Fibroblast of upper back skin (primary cell): ENCODE measurements at regions not wholly inside any gene's neighbourhood (a gene's known extent, or its start where the extent isn't known, plus 50 kb on each side); places are given as distances from the start of the nearest gene placed in this dataset.
"Not testable (repeated sequence)": the region's sequence is repeated elsewhere in the genome, so short reads cannot be mapped to it uniquely, and the experiment has no call there.

Experiments used
- DNase-seq: peaks from one replicate; pipeline ENCODE4 v3.0.0-alpha.2; 2013

DNA sequence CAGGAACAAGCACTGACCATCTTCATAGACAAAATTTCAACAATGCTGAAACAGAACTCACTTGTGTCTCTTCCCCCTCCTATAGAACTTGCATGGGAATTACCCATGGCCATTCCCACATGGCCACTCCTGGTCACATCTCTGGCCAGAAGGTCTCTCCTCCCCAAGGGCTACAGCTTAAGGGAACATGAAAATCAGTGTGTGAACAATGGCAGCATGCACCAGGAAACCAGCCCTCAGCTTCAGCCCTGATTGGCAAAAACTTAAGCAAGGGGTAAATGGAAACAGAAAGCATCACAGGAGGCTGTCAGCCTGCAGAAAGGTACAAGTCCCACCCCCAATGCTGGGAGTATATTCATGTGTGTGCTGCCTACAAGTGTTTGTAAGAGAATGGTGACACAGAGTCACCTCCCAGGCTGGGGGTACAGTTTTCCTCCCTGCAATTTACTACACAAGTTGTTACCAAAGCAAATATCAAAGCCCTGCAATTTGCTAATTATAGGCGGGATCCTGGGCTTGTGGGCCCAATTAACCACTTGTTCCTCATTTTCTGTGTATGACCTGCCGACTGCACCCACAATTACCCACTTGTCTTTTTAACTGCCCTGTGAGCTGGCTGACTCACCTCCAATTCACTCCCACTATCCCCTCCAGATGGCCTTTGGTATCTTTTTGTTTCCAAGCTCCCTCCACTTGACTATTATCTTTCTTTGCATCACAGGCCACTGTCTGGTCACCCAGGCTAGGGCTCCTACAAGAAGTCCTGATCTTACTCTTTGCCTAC, 84.4 kb upstream of the HES1 start:
- DNase-seq = no peak

DNA sequence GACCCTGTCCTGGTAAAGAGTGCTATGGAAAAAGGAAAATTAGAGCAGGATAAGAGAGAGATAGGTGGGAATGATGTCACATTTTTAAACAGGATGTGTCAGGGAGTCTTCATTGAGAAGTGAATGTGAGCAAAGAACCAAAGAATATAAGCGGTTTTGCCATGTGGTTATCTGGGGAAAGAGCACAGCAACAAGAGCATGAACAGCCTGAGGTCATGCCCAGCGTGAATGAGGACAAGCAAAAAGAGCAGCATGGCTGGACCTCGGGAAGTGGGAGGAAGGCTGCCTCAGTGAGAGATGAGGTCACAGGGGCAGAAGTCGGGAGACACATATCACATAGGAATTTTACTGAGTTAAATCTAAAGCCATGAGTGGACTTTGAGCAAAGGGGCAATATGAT, 82.8 kb upstream of the HES1 start:
- DNase-seq = no peak

DNA sequence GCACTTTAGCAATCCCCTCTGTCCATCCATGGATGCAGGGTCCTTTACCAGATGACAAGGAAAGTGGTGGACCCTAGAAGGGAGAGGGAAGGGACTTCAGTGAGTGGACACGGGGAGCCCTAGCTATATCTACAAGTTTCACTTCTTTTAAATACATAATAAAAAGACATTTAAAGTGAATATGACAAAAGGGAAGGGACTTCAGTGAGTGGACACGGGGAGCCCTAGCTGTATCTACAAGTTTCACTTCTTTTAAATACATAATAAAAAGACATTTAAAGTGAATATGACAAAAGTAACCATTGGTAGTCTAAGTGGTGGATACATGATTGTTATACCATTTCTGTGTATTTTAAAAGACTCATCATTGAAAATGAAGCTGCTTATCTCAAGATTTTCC, 81.9 kb upstream of the HES1 start:
- DNase-seq = no peak

DNA sequence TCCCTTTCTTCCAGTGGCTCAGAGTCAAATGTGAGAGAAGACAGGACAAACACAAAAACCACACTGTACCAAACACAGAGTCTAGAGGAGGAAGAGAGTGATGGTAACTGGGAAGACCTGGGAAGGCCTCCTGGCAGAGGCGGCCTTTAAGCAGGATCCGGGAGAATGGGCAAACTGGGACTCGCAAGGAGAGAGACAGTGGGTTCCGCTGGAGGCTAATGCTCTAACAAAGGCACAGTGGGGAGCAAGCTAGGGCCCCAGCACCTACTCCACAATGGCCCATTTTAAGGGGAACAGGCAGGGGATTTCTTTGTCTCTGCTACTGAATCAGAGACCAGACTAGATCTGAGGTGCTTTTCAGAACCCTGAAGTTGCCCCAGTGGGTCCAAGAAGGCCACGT, 81.4 kb upstream of the HES1 start:
- no peak for DNase-seq

DNA sequence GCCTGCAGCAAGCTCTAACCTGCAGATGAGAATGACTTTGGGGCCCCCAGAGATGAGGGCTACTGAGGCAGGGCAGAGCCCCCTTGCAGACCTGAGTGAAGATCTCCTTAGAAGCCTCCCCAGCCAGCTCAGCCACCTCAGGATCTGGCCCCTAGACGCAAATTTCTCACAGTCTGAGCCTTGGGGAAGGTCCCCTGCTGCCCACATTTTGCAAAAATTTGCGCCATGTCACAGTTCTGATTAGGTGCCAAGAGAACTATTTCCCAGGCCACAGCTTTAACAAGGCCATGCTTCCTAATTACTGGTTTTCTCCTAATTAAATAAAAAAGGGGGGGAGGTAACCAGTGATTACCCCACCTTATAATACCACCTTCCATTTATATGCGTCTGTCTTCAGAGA, 81.0 kb upstream of the HES1 start:
- DNase-seq = no peak

DNA sequence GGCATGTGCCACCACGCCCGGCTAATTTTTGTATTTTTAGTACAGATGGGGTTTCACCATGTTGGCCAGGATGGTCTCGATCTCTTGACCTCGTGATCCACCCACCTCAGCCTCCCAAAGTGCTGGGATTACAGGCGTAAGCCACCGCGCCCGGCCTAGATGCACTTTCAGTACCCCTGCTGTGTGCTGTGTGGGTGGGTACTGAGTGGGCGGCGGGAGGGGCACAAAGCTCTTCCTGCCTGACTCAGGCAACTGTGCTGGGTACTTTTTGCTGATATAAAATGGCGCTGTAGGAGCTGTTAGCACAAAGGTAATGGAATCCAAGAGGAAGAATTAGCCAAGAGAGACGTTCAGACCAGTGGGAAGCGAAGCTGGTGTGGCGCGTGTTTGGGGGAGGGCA, 79.6 kb upstream of the HES1 start:
- DNase-seq = not testable (repeated sequence)

DNA sequence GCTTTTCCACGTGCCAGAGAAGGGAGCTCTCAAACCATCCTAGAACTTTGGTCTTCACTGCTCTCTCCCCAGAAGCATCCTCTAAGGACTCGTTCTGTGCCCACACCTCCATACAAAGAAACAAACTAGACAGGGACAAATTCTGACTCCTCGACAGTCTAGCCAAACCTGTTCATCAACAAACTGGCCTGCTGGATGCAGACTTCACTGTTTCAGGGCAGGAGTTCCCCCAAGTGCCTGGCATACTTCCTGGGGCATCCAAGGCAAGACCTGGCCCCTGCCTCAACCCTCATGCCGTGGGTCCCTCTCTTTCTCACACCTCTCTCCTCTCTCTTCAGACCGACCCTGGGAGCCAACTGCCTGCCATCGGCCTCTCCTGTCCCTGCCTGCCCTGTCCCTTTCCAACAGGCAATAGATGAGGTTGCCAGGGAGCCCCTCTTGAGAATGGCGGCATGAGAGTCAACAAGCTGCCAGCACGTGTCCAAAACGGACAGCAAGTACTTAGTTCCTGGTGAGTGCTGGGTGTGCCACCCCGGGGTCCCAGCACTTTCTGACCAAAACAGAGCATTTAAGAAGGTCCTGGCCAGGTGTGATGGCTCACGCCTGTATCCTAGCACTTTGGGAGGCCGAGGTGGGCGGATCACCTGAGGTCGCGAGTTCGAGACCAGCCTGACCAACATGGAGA, 79.1 kb upstream of the HES1 start:
- no peak for DNase-seq

DNA sequence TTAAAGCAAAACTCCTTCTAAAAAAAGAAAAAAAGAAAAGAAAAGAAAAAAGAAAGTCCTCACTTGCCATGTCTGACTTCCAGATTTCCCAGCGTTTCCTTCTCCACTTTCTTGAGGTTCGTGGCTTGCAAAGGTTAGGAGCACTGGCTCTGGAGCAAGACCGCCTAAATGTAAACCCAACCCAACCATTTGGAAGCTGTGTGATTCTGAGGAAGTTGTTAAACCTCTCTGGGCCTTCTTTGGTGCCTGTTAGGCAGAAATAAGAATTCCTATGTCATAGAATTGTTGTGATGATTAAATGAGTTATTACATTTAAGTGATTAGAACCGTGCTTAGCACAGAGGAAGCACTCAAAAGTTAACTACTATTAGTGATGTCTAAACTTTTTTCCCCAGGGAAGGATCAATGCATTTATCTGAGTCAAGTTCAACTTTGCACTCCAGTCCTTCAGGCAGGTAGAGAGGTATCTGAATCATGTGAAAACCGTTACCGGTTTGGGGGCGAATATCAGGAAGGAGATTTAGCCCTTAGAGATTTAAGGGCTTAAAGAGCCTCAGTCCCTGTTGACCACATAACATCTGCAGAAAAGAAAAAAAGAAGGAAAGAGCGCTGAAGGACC, 78.3 kb upstream of the HES1 start:
- DNase-seq = no peak

DNA sequence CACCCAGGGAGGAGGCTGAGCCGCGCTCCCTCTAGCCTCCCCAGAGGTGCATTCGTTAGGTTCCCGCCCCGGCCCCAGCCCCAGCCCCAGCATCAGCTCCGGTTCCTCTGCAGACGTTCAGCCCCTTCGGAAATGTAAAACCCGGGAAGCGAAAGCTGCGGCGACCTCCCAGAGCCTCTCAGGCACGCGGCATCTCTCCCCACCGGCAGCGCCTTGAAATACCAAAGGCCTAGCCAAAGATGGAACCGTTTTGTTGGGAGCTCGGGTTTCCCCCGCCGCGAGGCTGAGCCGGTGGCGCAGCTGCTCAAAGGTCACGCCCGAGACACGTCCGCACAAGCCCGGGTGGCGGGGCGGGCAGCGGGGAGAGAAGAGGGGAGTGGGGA, 77.8 kb upstream of the HES1 start:
- DNase-seq = peak; percentile 74

DNA sequence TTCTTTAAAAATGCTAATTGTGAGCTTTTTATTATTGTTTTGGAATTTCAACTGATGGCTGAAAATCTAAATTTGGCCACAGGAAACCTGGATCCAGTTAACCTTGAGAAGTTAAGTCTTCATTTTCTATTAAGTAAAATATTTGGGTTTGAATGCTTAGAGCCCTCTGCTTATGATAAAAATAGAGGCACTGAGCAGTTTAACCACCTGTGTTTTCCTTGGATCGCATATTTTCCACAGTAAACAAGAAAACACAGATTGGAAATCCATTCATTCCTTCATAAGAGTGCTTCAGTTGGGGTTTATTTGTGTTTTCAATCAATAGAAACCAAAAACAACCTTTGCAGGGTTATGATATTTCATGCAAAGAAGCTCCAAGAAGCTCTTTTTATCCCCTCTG, 77.2 kb upstream of the HES1 start:
- DNase-seq = no peak

DNA sequence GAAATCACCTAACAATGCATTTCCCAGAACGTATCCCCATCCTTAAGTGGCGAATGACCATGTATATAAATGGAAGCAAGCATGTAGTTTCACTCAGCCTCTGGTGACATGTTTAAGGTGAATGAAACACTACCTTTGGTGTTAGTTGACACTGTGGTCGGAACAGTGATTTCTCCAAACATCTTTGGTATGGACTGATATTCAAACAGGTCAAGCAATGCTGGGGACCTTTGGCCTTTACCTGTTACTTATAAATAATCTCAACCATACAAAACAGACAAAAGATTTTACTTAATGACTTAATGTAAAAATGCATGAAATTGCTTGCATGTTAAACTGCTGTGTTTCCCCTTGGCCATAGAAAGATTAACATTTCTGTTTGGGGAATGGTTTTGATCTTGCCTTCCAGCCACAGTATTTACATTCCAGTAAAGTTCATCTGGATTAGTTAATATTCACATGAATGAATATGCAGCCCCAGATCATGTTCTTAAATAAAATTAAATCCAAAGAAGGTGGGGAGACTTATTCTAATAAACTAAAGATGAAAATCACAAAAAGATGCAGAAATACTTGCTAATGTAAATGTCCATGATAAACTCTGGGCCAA, 74.4 kb upstream of the HES1 start:
- peak; percentile 18 for DNase-seq

DNA sequence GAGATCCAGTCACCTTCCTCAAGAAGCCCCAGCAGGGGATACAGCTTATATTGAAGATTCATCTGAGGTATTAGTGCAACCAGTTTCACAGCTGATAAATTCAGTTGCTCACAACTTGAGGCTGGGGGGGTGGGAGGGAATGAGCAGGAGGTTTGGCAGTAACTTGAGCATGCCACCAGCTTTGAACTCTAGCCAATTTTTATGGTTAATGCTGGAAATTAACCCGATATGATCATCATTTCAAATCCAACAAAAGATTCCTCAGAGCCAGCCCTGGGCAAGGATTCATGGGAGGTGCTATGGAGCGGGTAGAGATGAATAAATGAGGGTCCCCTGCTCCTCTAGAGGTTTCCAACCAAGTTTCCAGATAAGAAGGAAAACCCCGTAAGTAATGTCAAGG, 73.1 kb upstream of the HES1 start:
- no peak for DNase-seq

DNA sequence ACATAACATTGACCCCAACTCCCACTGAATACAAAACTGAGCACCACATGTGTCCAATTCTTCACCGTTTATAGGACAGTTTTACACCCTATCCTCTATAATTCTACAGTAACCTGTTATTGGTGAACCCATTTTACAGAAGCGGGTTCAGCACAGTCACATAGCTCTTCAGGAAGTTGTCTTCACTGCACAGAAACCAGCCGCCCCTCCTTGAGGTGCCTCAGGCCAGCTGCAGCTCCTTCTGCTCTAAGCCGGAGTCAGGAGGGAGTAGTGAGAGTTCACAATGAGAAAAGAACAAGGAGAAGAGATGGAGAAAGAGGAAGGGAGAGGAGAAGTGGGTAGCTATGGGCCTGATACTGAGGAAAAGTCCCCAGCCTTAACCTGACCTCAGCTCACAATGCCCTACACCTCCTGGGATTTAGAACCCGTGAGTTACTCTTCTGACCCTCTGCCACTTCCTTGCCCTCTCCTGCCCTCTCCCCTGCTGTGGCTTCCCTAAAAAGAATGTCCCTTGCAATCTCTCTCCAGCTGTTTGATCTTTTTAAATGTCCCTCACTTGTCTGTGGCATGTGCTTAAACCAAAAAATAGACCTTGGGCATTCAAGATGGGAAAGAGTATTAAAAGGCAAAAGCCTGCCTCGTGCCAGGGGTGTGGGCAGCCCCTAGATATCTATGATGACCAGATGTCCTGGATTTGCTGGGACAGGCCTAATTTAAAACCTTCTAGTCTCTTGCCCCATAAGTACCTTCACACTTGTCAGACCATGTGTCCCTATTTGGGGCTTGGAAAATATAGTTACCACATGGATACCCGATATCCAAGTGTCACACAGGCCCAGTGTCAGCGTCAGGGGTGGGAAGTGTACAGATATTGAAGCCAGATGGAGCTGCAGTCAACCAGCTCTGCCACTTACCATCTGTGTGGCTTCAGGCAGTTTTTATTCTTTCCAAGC, 71.3 kb upstream of the HES1 start:
- no peak for DNase-seq

DNA sequence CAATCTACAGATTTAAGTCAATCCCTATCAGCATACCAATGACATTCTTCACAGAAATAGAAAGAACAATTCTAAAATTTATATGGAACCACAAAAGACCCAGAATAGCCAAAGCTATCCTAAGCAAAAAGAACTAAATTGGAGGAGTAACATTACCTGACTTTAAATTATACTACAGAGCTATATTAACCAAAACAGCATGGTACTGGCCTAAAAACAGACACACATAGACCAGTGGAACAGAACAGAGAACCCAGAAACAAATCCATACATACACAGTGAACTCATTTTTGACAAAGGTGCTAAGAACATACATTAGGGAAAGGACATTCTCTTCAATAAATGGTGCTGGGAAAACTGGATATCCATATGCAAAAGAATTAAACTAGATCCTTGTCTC, 68.6 kb upstream of the HES1 start:
- not testable (repeated sequence) for DNase-seq

DNA sequence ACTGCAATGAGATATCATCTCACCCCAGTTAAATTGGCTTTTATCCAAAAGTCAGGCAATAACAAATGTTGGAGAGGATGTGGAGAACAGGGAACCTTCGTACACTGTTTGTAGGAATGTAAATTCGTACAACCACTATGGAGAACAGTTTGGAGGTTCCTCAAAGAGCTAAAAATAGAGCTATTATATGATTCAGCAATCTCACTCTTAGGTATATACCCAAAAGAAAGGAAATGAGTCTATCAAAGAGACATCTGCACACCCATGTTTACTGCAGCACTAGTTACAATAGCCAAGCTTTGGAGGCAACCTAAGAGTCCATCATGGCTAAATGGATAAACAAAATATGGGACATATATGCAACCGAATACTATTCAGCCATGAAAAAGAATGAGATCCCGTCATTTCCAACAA, 68.0 kb upstream of the HES1 start:
- peak; percentile 50 for DNase-seq

DNA sequence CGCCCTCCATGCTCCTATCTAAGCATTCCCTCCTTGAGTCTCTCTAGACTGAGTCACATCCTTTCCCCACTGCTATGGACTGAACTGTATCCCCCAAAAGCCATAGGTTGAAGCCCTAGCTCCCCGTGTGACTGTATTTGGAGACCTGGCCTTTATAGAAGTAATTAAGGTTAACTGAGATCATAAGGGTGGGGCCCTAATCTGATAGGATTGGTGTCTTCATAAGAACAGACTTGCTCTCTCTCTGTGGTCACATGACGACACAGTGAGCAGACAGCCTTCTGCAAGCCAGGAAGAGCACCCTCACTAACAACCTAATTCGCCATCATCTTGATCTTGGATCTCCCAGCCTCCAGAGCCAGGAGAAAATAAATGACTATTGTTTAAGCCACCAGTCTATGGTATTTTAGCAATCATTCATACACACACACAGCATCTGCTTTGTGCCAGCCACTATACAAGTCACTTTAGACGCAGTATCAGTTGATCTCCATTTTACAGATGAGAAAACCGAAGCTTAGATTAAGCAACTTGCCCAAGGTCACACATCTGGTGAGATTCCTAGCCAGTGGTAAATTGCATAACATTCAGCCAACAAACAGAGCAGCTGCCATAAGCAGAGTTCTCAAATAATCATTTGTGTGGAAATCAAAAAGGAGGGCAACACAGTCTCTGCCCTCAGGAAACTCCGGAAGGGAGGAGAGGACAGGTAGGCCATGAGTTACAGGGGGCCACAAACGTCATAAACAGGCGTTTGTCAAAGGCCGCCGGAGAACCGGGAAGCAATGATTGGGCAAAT, 66.3 kb upstream of the HES1 start:
- DNase-seq = no peak

DNA sequence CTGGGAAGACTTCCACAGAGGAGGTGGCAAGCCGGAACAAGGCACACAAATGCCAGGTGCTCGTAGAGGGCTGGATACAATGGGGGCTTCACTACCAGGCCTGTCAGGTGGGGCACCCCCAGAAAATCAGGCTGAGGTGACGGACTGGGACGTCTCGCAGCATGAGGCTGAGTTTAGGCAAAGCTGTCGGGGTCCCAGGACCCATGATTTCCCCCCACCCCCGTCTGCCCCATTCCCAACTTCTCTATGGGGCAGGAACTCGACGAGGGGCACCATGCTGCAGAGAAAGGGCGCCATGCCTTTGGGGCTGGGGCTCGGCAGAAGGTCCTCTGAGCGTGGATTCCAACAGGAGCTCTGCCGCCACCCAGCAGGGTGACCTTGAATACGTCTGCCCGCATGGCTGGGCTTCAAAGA, 65.7 kb upstream of the HES1 start:
- DNase-seq = no peak

DNA sequence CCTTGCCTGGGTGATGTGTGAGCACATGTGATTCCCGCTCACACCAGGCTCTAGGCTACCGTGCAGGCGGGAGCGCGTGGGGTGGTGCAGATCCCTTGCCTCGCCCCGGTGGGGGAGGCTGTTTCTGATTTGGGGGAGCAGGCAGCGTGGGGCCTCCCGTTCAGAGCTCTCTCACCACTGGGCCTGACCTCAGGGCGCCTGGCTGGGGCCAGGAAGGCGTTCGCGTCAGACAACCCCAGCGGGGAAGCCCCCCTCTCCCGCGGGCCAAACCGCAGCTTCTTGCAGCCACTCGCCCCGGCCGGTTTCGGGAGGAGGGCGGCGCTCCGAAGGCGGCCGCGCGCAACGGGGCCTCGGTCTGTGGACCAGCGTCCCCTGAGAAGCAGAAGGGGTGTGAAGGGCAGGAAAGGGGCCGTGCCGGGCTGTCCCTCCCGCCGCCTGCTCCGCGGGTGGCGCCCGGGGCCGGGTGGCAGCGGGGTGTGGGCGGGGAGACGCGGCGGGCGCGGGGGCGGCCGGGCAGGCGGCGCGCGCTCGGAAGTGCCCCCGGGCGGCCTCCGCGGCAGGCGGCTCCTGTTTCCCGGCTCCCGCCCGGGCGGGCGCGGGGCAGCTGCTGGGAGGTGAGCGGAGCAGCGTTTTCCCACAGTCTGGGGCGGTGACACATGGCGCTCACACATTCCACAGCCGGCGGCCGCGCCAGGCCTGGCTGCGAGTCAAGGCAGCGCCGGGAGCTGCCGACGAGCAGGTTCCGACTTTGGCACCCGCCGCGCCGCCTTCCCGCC, 65.1 kb upstream of the HES1 start:
- peak; percentile 90 for DNase-seq

DNA sequence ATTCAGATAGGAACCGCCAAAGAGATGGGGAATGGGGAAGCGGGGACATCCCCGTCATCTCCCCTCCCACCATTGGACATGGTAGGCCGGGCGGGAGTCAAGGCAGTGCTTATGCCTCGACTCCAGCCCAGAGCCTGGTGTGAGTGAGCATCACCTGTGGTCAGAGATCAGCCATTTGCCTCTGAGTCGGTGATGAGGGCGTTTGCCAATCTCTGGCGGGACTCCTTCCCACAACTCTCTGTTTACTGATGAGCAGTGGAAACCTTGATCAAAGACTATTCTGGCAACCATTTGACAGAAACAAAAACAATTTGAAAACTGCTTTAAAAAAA, 63.9 kb upstream of the HES1 start:
- DNase-seq = no peak

DNA sequence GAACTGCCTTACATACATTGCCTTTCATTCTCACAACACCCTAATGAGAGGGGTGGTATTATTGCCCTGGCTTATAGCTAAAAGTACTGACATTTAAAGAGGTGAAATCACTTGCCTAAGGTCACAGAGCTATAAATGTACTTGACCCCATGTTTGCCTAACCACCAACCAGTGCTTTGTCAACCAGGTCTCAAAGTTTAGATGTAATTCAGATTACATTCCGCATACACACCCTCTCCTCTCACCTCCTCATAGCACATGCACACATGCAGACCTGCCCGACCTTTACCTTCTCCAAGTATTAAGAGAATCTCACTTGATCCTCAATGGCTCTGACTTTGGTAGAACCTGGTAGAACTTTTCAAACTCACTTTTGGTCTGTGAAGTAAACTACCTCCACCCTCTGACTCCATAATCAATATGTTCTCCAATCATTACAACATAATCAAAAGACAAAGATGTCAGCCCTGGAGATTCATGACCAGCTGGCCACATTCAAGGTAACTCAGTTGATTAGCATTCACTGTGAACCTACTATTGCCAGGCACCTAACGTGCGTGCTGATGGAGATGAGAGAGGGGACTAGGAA, 63.2 kb upstream of the HES1 start:
- DNase-seq = no peak

DNA sequence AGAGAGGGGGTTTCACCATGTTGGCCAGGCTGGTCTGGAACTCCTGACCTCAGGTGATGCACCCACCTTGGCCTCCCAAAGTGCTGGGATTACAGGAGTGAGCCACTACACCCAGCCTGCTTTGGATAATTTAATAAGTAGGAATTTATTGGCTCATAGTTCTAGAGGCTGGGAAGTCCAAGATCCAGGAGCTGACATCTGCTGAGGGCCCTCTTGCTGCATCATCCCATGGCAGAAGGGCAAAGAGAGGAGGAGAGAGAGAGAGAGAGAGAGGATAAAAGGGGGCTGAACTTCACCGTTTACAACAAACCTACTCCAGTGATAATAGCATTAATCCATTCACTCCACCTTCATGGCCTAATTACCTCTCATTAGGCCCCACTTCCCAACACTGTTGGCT, 62.0 kb upstream of the HES1 start:
- no peak for DNase-seq
